Activated CD8-positive, alpha-beta T cell treated with anti-CD3 and anti-CD28 coated beads for 36 hours (primary cell): ENCODE measurements at regions not wholly inside any gene's neighbourhood (a gene's known extent, or its start where the extent isn't known, plus 50 kb on each side); places are given as distances from the start of the nearest gene placed in this dataset.

Experiments
- ATAC-seq: fragments of 200-7000 bp; cut with Tn5 transposase; one replicate; pipeline ENCODE4 v1.10.0; 2021; ENCODE audit warnings: mild to moderate bottlenecking, moderate library complexity
- CTCF ChIA-PET: fragments of 350-600 bp; sonication (Branson Sonifier 250); formaldehyde crosslinking; loops from one replicate; lab custom pipeline; 2021; ENCODE audit warnings: antibody characterized with exemption; lab: Charles Lee
- POLR2A ChIA-PET: fragments of 350-600 bp; sonication (Branson Sonifier 250); formaldehyde crosslinking; loops from one replicate; lab custom pipeline; 2021; ENCODE audit warnings: antibody characterized with exemption; lab: Charles Lee
- DNase-seq: peaks from one replicate; pipeline ENCODE4 v3.0.0-alpha.2; 2020
- H3K27ac Mint-ChIP-seq: one replicate; pipeline ENCODE4 v1.8.0; 2021; ENCODE audit warnings: mild to moderate bottlenecking, mixed read lengths
- H3K27me3 Mint-ChIP-seq: one replicate; pipeline ENCODE4 v1.8.0; 2021; ENCODE audit warnings: mixed read lengths
- H3K36me3 Mint-ChIP-seq: one replicate; pipeline ENCODE4 v1.8.0; 2021; ENCODE audit warnings: low read depth, mixed read lengths
- H3K4me1 Mint-ChIP-seq: one replicate; pipeline ENCODE4 v1.8.0; 2021; ENCODE audit warnings: low read depth, mixed read lengths
- H3K4me3 Mint-ChIP-seq: one replicate; pipeline ENCODE4 v1.8.0; 2021; ENCODE audit warnings: mild to moderate bottlenecking, moderate library complexity, mixed read lengths
- H3K9me3 Mint-ChIP-seq: one replicate; pipeline ENCODE4 v1.8.0; 2021; ENCODE audit warnings: mixed read lengths
- intact Hi-C: fragments of 100-400 bp; cut with micrococcal nuclease; formaldehyde crosslinking; loops from one replicate; pipeline ENCODE4 v1.10.0; 2022
- TF ChIP-seq, protein P1 (sequence below): fragments of 200-600 bp; IDR thresholded peaks from one replicate; pipeline ENCODE4 v1.8.0; 2022; ENCODE audit warnings: antibody characterized with exemption, mild to moderate bottlenecking

- peaks cover 9% of the 10 kb centered on the region for H3K27me3 Mint-ChIP-seq
- no peaks in the 10 kb centered on the region for H3K9me3 Mint-ChIP-seq
- TF ChIP-seq, protein P1, sequence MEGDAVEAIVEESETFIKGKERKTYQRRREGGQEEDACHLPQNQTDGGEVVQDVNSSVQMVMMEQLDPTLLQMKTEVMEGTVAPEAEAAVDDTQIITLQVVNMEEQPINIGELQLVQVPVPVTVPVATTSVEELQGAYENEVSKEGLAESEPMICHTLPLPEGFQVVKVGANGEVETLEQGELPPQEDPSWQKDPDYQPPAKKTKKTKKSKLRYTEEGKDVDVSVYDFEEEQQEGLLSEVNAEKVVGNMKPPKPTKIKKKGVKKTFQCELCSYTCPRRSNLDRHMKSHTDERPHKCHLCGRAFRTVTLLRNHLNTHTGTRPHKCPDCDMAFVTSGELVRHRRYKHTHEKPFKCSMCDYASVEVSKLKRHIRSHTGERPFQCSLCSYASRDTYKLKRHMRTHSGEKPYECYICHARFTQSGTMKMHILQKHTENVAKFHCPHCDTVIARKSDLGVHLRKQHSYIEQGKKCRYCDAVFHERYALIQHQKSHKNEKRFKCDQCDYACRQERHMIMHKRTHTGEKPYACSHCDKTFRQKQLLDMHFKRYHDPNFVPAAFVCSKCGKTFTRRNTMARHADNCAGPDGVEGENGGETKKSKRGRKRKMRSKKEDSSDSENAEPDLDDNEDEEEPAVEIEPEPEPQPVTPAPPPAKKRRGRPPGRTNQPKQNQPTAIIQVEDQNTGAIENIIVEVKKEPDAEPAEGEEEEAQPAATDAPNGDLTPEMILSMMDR: no peak
- H3K4me1 Mint-ChIP-seq: no peaks in the 10 kb centered on the region
- no peak for ATAC-seq
- POLR2A ChIA-PET: interaction anchor here (1.5 kb wide), 1 partner anchor 39 kb away, joined by 3 read pairs; no protein-coding TSS in a partner anchor
- intact Hi-C loops: no loop called here
- no peaks in the 10 kb centered on the region for H3K36me3 Mint-ChIP-seq
- CTCF ChIA-PET: no interaction called here
- DNase-seq: no peak
- no peak overlapping the region for H3K27ac Mint-ChIP-seq
- no peak overlapping the region for H3K4me3 Mint-ChIP-seq
Observed at GRCh38 chr6:44012078-44012493, 115.2 kb downstream of the MRPL14 start.

- intact Hi-C loops: no loop called here
- H3K27me3 Mint-ChIP-seq: peaks cover 10% of the 10 kb centered on the region
Observed at GRCh38 chr6:44011350-44011920, 115.8 kb downstream of the MRPL14 start.

GRCh38 chr6:44010411-44011349 lies 116.6 kb downstream of the MRPL14 start:
- POLR2A ChIA-PET: interaction anchor here (1.4 to 1.5 kb wide), 2 partner anchors 40 to 247 kb away, joined by 3 to 4 read pairs; no protein-coding TSS in a partner anchor
- ATAC-seq (peak; percentile 53), DNase-seq (peak; percentile 34)
- CTCF ChIA-PET: interaction anchor here (1.5 kb wide), 1 partner anchor 68 kb away, joined by 5 read pairs; no protein-coding TSS in a partner anchor
- H3K27ac Mint-ChIP-seq: no peak overlapping the region
- TF ChIP-seq, protein P1: no peak
- H3K36me3 Mint-ChIP-seq: no peaks in the 10 kb centered on the region
- no peaks in the 10 kb centered on the region for H3K4me1 Mint-ChIP-seq
- no peak overlapping the region for H3K4me3 Mint-ChIP-seq
- intact Hi-C loops: no loop called here
- peaks cover 13% of the 10 kb centered on the region for H3K27me3 Mint-ChIP-seq
- H3K9me3 Mint-ChIP-seq: no peaks in the 10 kb centered on the region

More at GRCh38 chr6:44011350-44011920, 115.8 kb downstream of the MRPL14 start:
- ATAC-seq (no peak), DNase-seq (no peak)
- no peaks in the 10 kb centered on the region for H3K4me1 Mint-ChIP-seq
- ChIA-PET POLR2A (interaction anchor here (1.5 kb wide), 1 partner anchor 39 kb away, joined by 3 read pairs; no protein-coding TSS in a partner anchor), CTCF (interaction anchor here (1.5 kb wide), 1 partner anchor 67 kb away, joined by 5 read pairs; no protein-coding TSS in a partner anchor)
- H3K27ac Mint-ChIP-seq: no peak overlapping the region
- H3K9me3 Mint-ChIP-seq: no peaks in the 10 kb centered on the region
- TF ChIP-seq, protein P1: no peak
- H3K36me3 Mint-ChIP-seq: no peaks in the 10 kb centered on the region
- H3K4me3 Mint-ChIP-seq: no peak overlapping the region

- ChIA-PET POLR2A (interaction anchor here (1.4 to 1.5 kb wide), 2 partner anchors 66 to 246 kb away, joined by 3 to 4 read pairs; no protein-coding TSS in a partner anchor), CTCF (interaction anchor here (1.0 to 1.5 kb wide), 3 partner anchors 9 to 70 kb away, joined by 3 to 5 read pairs (median 3); no protein-coding TSS in a partner anchor)
- H3K9me3 Mint-ChIP-seq: no peaks in the 10 kb centered on the region
- intact Hi-C loops: no loop called here
- H3K27ac Mint-ChIP-seq: no peak overlapping the region
- no peak for ATAC-seq
- TF ChIP-seq, protein P1: no peak
- H3K27me3 Mint-ChIP-seq: peaks cover 19% of the 10 kb centered on the region
- DNase-seq: no peak
- H3K4me1 Mint-ChIP-seq: no peaks in the 10 kb centered on the region
- no peak overlapping the region for H3K4me3 Mint-ChIP-seq
- no peaks in the 10 kb centered on the region for H3K36me3 Mint-ChIP-seq
Observed at GRCh38 chr6:44009425-44010321, 117.6 kb downstream of the MRPL14 start.
